H9 (cell line): ENCODE measurements at regions not wholly inside any gene's neighbourhood (a gene's known extent, or its start where the extent isn't known, plus 50 kb on each side); places are given as distances from the start of the nearest gene placed in this dataset.

Experiments used
- DNase-seq: peaks from one replicate; pipeline ENCODE4 v3.0.0-alpha.2; 2017
- H2AFZ ChIP-seq: one replicate; pipeline ENCODE4 v1.6.1; 2013; ENCODE audit warnings: mild to moderate bottlenecking, low read length, control low read depth, moderate library complexity
- H2AK5ac ChIP-seq: 2 replicates; pipeline ENCODE4 v1.6.1; 2013; ENCODE audit warnings: low read length, control low read depth, mixed read lengths; ENCODE audit not compliant: insufficient read length
- H2BK120ac ChIP-seq: one replicate; pipeline ENCODE4 v1.6.1; 2013; ENCODE audit warnings: low read depth, mild to moderate bottlenecking, low read length, control low read depth, inconsistent platforms; ENCODE audit not compliant: poor library complexity, severe bottlenecking
- H2BK12ac ChIP-seq: 2 replicates; pipeline ENCODE4 v1.6.1; 2013; ENCODE audit warnings: low read length, control low read depth, mixed read lengths, low read depth; ENCODE audit not compliant: insufficient read length
- H2BK15ac ChIP-seq: 2 replicates; pipeline ENCODE4 v1.6.1; 2013; ENCODE audit warnings: low read depth, low read length, control low read depth
- H2BK20ac ChIP-seq: one replicate; pipeline ENCODE4 v1.6.1; 2013; ENCODE audit warnings: low read depth, mild to moderate bottlenecking, low read length, control low read depth, inconsistent platforms; ENCODE audit not compliant: poor library complexity, severe bottlenecking
- H2BK5ac ChIP-seq: 2 replicates; pipeline ENCODE4 v1.6.1; 2013; ENCODE audit warnings: low read length, control low read depth, mixed read lengths; ENCODE audit not compliant: insufficient read length
- H3K14ac ChIP-seq: 2 replicates; pipeline ENCODE4 v1.6.1; 2013; ENCODE audit warnings: low read length, control low read depth; ENCODE audit not compliant: insufficient read depth
- H3K18ac ChIP-seq: 2 replicates; pipeline ENCODE4 v1.6.1; 2013; ENCODE audit warnings: low read depth, mild to moderate bottlenecking, mixed read lengths, low read length, control low read depth; ENCODE audit not compliant: insufficient read length
- H3K23ac ChIP-seq: 2 replicates; pipeline ENCODE4 v1.6.1; 2013; ENCODE audit warnings: low read length, control low read depth, mixed read lengths, low read depth; ENCODE audit not compliant: insufficient read length
- H3K23me2 ChIP-seq: 2 replicates; pipeline ENCODE4 v1.6.1; 2013; ENCODE audit warnings: low read depth, mild to moderate bottlenecking, mixed read lengths, low read length, control low read depth; ENCODE audit not compliant: insufficient read length, poor library complexity, severe bottlenecking
- H3K27ac ChIP-seq: 2 replicates; pipeline ENCODE4 v1.5.1; 2013; ENCODE audit warnings: low read length, control low read depth, mixed read lengths, low read depth; ENCODE audit not compliant: insufficient read length
- H3K27me3 ChIP-seq: 2 replicates; pipeline ENCODE4 v1.6.1; 2013; ENCODE audit warnings: low read length, control low read depth, inconsistent platforms; ENCODE audit not compliant: insufficient read depth
- H3K4ac ChIP-seq: 2 replicates; pipeline ENCODE4 v1.6.1; 2013; ENCODE audit warnings: low read depth, mild to moderate bottlenecking, control low read depth, inconsistent platforms, low read length, moderate library complexity
- H3K4me1 ChIP-seq: 2 replicates; pipeline ENCODE4 v1.6.1; 2013; ENCODE audit warnings: low read length, control low read depth, inconsistent platforms; ENCODE audit not compliant: insufficient read depth
- H3K4me2 ChIP-seq: 2 replicates; pipeline ENCODE4 v1.6.1; 2013; ENCODE audit warnings: low read length, control low read depth, mixed read lengths; ENCODE audit not compliant: insufficient read length, insufficient read depth
- H3K56ac ChIP-seq: 2 replicates; pipeline ENCODE4 v1.6.1; 2013; ENCODE audit warnings: low read depth, mild to moderate bottlenecking, mixed read lengths, low read length, control low read depth; ENCODE audit not compliant: insufficient read length
- H3K79me1 ChIP-seq: 2 replicates; pipeline ENCODE4 v1.6.1; 2013; ENCODE audit warnings: low read depth, mild to moderate bottlenecking, moderate library complexity, low read length, control low read depth, inconsistent platforms; ENCODE audit not compliant: insufficient read depth, poor library complexity, severe bottlenecking
- H3K79me2 ChIP-seq: 2 replicates; pipeline ENCODE4 v1.6.1; 2013; ENCODE audit warnings: low read length, control low read depth, inconsistent platforms; ENCODE audit not compliant: insufficient read depth
- H3K9ac ChIP-seq: 2 replicates; pipeline ENCODE4 v1.6.1; 2013; ENCODE audit warnings: low read length, control low read depth, mixed read lengths; ENCODE audit not compliant: insufficient read length; ENCODE audit errors: extremely low read depth
- H3K9me3 ChIP-seq: one replicate; pipeline ENCODE4 v1.6.1; 2013; ENCODE audit warnings: low read depth, low read length, inconsistent platforms; ENCODE audit not compliant: control insufficient read depth
- H3T11ph ChIP-seq: one replicate; pipeline ENCODE4 v1.6.1; 2013; ENCODE audit warnings: mild to moderate bottlenecking, low read length, control low read depth, inconsistent platforms
- H4K20me1 ChIP-seq: one replicate; pipeline ENCODE4 v1.6.1; 2013; ENCODE audit not compliant: control insufficient read depth, insufficient read length, insufficient read depth
- H4K5ac ChIP-seq: 2 replicates; pipeline ENCODE4 v1.6.1; 2013; ENCODE audit warnings: low read depth, mild to moderate bottlenecking, mixed read lengths, low read length, control low read depth; ENCODE audit not compliant: insufficient read length
- H4K8ac ChIP-seq: replicated peaks from 2 replicates; pipeline ENCODE4 v1.6.1; 2013; ENCODE audit warnings: low read length, control low read depth, mixed read lengths, low read depth; ENCODE audit not compliant: insufficient read length
- H4K91ac ChIP-seq: 2 replicates; pipeline ENCODE4 v1.6.1; 2013; ENCODE audit warnings: low read depth, mild to moderate bottlenecking, moderate library complexity, mixed read lengths, low read length, control low read depth; ENCODE audit not compliant: insufficient read length
- H3K27ac Mint-ChIP-seq, 3 experiments: 2 replicates in 2 of 3; 3 replicates in 1 of 3; pipeline ENCODE4 v1.8.0; 2020 to 2021; ENCODE audit warnings: mixed read lengths in 3 of 3, mild to moderate bottlenecking in 1 of 3, moderate library complexity in 1 of 3
- H3K27me3 Mint-ChIP-seq: 2 replicates; pipeline ENCODE4 v1.8.0; 2021; ENCODE audit warnings: low read depth, mild to moderate bottlenecking, moderate library complexity, mixed read lengths
- H3K36me3 Mint-ChIP-seq, 3 experiments: 2 replicates in 2 of 3; 3 replicates in 1 of 3; pipeline ENCODE4 v1.8.0; 2020 to 2021; ENCODE audit warnings: low read depth in 3 of 3, mixed read lengths in 3 of 3; ENCODE audit not compliant: insufficient read depth in 1 of 3
- H3K4me1 Mint-ChIP-seq, 2 experiments: 2 replicates each; pipeline ENCODE4 v1.8.0; 2020; ENCODE audit warnings: mixed read lengths in 2 of 2
- H3K4me3 Mint-ChIP-seq, 2 experiments: 2 replicates in 1 of 2; 3 replicates in 1 of 2; pipeline ENCODE4 v1.8.0; 2020 to 2021; ENCODE audit warnings: mild to moderate bottlenecking in 2 of 2, mixed read lengths in 2 of 2, moderate library complexity in 1 of 2
- H3K9me3 Mint-ChIP-seq, 2 experiments: 2 replicates in 1 of 2; 3 replicates in 1 of 2; pipeline ENCODE4 v1.8.0; 2020; ENCODE audit warnings: mild to moderate bottlenecking in 2 of 2, mixed read lengths in 2 of 2, moderate library complexity in 1 of 2
- CTCF ChIP-seq: fragments of 200-600 bp; sonication (generic); conservative IDR thresholded peaks from 3 replicates; pipeline ENCODE4 v1.8.0; 2021; ENCODE audit warnings: antibody characterized with exemption, mild to moderate bottlenecking
- WGBS: extraction: QIAGEN DNeasy Blood & Tissue Kit; methylation state at CpG from one replicate; pipeline ENCODE4 v1.1.7; 2013; ENCODE audit warnings: missing lambda C conversion rate, low lambda C conversion rate, mixed read lengths; ENCODE audit not compliant: insufficient read length; ENCODE audit errors: extremely low coverage; 5-methylcytosine and 5-hydroxymethylcytosine counted together

DNA sequence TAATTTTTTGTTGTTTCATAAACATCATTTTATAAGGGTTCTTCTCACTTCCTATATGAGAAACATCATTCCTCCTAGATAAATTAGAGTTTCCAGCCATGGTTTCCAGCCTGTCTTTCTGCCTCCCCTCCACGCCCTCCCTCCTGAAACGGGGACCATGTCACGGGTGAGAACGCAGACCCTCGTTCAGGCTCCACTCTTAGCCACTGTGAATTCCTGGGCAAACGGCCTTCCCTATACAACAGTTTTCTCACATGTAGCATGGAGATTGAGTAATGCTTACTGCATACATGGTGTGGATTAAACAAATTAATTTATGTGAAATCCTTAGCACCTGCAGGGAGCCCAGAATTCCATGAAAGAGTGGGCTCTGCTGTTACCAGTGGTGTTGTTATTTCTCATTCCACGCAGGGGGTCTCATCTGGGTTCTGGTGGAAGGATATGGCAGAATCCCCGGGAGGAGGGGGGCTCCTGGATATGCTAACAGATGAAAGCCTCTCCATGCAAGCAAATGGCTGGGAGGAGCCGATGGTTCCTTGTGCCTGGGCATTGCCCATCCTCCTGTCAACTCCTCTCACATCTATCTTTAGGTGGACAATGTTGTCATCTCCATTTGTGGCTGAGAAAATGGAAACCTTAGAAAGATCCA lies 54.0 kb upstream of the TWIST2 start:
- Histone ChIP-seq H2BK20ac (no peak overlapping the region), H2BK15ac (no peak overlapping the region), H3K27me3 (no peaks in the 10 kb centered on the region), H3K9ac (no peak overlapping the region), H2AK5ac (no peak overlapping the region), H2BK12ac (no peak overlapping the region), H3K23ac (no peak overlapping the region), H4K20me1 (no peaks in the 10 kb centered on the region), H4K8ac (no peak overlapping the region), H2AFZ (no peak overlapping the region), H3K23me2 (no peaks in the 10 kb centered on the region), H4K5ac (no peak overlapping the region), H3K79me1 (no peaks in the 10 kb centered on the region), H3K4ac (no peak overlapping the region), H3K14ac (no peak overlapping the region), H3K9me3 (no peaks in the 10 kb centered on the region), H3T11ph (no peak overlapping the region), H2BK5ac (no peak overlapping the region), H2BK120ac (no peak overlapping the region), H4K91ac (no peak overlapping the region), H3K4me1 (no peaks in the 10 kb centered on the region), H3K27ac (no peak overlapping the region), H3K4me2 (no peak overlapping the region), H3K18ac (no peak overlapping the region), H3K79me2 (no peaks in the 10 kb centered on the region), H3K56ac (no peak overlapping the region)
- Mint-ChIP-seq H3K9me3 (peaks cover 1 to 6% of the 10 kb centered on the region in 2 experiments; a peak in 3 of 5 replicates), H3K4me3 (no peak overlapping the region), H3K4me1 (no peaks in the 10 kb centered on the region; a peak in 1 of 4 replicates), H3K36me3 (peaks cover 0 to 1% (median 0%) of the 10 kb centered on the region in 3 experiments; a peak in 2 of 7 replicates), H3K27ac (no peak overlapping the region), H3K27me3 (peaks cover 22% of the 10 kb centered on the region)
- WGBS = no CpG with 5 or more reads among the region's 9 CpGs
- TF ChIP-seq CTCF = no peak
- DNase-seq = no peak
